ENCODE measurements at regions not wholly inside any gene's neighbourhood (a gene's known extent, or its start where the extent isn't known, plus 50 kb on each side); places are given as distances from the start of the nearest gene placed in this dataset.
"Not testable (repeated sequence)": the region's sequence is repeated elsewhere in the genome, so short reads cannot be mapped to it uniquely, and the experiment has no call there.

DNA sequence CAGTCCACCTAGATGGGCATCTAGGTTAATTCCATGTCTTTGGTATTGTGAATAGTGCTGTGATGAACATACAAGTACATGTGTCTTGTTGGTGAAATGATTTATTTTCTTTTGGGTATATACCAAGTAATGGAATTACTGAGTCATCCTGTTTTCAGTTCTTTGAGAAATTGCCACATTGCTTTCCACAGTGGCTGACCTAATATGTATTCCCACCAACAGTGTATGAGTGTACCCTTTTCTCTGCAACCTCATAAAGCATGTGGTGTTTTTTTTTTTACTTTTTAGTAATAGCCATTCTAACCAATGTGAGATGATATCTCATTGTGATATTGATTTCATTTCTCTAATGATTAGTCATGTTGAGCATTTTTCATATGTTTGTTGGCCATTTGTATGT lies 86.0 kb upstream of the NDN start:
- no peak overlapping the region for H3K9ac ChIP-seq
- peaks cover 0 to 20% (median 2%) of the 10 kb centered on the region in 11 experiments; a peak in 16 of 22 replicates for H3K9me3 ChIP-seq (replicated peaks in 1 of 11)
- H3K4me1 ChIP-seq = no peaks in the 10 kb centered on the region
- no peaks in the 10 kb centered on the region for H3K27me3 ChIP-seq
- no peak overlapping the region for H3K27ac ChIP-seq
- no peak overlapping the region for H3K4me2 ChIP-seq
- no peak for TF ChIP-seq Cebpa-rat (IDR thresholded peaks at IDR 0.05)
- H4K20me1 ChIP-seq = no peaks in the 10 kb centered on the region
- no peak overlapping the region for H3K4me3 ChIP-seq
- H3K36me3 ChIP-seq = no peaks in the 10 kb centered on the region

DNA sequence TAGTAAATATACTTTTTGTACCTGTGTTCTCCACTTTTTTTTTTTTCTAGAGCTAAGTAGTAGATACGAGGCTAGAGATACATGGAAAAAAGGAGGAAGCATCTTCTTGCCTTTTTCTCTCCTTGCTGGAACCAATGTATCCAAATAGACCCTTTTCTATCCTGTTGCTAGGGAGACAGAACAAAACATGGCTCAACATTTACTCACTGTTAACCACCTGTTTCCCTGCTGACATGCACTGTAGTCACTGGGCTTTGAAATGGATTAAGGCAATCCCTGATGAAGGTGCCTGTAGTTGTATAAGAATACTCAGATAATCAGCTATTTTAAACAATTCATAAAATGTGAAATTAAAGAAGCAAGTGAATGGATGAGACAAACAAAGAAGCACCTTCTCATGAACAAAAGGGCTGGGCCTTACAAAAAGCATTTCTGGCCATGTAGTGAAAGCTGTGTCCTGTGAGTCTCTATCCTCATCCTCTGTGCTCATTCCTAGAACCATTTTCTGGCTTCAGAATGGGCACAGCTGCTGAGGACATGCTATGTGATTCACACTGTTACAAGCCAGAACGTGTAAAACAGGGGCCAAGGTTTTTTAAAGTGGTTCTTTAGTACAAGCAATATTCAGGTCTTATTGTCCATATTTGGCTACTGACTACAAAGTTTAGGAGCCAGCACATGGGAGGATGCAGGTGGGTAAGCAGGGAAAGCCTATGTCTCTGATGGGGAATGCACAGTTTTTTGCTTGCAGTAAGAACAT lies 100.4 kb upstream of the NDN start:
- H3K9ac ChIP-seq = no peak overlapping the region
- no peaks in the 10 kb centered on the region for H3K27me3 ChIP-seq
- H4K20me1 ChIP-seq = no peaks in the 10 kb centered on the region
- H3K9me3 ChIP-seq (replicated peaks in 1 of 11) = no peaks in the 10 kb centered on the region
- H3K4me1 ChIP-seq = no peaks in the 10 kb centered on the region
- no peak overlapping the region for H3K4me2 ChIP-seq
- no peak for TF ChIP-seq Cebpa-rat (IDR thresholded peaks at IDR 0.05)
- no peak overlapping the region for H3K4me3 ChIP-seq
- H3K36me3 ChIP-seq = no peaks in the 10 kb centered on the region
- no peak overlapping the region for H3K27ac ChIP-seq

DNA sequence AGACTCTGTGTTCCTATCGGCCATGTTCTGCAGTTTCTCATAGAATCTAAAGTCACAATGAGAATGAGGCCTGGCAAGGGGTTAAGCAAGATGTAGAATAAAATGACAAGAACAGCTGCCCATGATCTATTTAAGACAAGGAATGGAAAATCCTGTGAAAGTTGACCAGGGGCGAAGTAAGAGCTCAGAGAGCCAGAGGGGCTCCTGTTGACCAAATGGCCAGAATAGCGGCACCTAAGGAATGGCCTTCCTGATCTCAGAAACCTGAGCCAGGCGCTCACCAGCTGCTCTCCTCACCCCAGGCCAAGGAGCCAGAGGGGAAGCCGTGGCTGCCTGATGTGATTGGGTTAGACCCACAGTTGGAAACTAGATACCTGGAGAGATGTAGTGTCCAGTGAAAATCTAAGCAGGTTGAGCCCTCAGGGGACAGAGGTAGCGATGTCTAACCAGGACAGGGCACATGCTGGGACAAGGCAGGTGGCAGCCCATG lies 106.1 kb upstream of the NDN start:
- no peak overlapping the region for H3K4me3 ChIP-seq
- H3K4me2 ChIP-seq = no peak overlapping the region
- H3K4me1 ChIP-seq = no peaks in the 10 kb centered on the region
- peaks cover 0 to 8% (median 3%) of the 10 kb centered on the region in 11 experiments; a peak in 6 of 22 replicates for H3K9me3 ChIP-seq (replicated peaks in 1 of 11)
- no peak overlapping the region for H3K27ac ChIP-seq
- no peak overlapping the region for H3K9ac ChIP-seq
- no peaks in the 10 kb centered on the region for H3K27me3 ChIP-seq
- no peak for TF ChIP-seq Cebpa-rat (IDR thresholded peaks at IDR 0.05)
- H4K20me1 ChIP-seq = no peaks in the 10 kb centered on the region
- no peaks in the 10 kb centered on the region for H3K36me3 ChIP-seq

DNA sequence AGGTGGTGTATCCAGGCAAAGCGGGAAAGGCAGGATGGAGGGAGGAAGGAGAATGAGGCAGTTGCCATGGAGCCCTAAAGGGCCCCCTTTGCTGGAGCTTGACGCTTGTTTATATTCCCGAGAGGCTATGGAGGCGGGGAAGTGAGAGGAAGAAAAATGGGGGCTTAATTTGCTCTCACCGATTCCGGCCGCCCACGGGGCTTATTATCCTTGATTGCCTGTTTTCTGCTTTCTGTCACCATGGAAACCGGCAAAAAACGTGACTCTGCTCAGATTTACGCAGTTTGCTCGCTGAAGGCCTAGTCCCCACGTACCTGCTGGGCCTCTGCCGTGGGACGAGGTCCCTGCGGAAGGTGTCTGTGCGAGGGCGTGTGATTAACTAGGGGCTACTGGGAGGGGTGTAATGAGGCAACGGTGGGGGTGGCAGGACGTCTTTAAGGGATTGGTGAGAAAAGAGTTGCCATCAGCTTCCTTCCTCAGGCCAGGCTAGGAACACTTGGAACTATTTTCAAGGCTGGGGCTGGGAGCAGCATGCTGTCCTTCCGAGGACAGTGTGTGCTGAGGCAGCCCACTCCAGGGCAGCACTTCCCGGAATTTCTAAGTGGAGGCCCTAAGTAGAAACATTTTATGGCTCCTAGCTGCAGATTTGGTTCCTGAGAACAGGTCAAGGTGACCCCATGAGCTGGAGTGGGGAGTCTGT lies 110.8 kb upstream of the NDN start:
- no peaks in the 10 kb centered on the region for H3K27me3 ChIP-seq

DNA sequence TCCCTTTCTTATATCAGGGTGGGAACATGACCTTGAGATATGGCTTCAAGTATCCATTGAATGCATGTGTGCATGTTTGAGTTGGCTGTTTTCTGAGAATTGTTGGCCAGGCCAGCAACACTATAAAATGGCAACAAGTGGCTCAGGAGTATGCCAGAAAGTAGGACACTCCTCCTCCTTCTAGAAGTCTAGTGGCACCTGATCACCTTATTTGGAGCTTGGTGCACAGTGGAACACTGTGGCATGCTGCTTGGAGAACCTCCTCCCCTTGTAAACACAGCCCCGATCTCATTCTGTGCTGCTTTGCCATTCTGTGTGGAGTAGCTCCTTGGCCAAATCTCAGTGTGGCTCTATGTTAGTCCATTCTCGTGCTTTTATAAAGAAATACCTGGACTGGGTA lies 114.8 kb upstream of the NDN start:
- H3K9ac ChIP-seq = no peak overlapping the region
- no peak overlapping the region for H3K4me3 ChIP-seq
- H3K36me3 ChIP-seq = no peaks in the 10 kb centered on the region
- H3K27ac ChIP-seq = no peak overlapping the region
- TF ChIP-seq Cebpa-rat (IDR thresholded peaks at IDR 0.05) = no peak
- H3K4me1 ChIP-seq = no peaks in the 10 kb centered on the region
- peaks cover 0 to 20% (median 7%) of the 10 kb centered on the region in 11 experiments; a peak in 11 of 22 replicates for H3K9me3 ChIP-seq (replicated peaks in 1 of 11)
- no peaks in the 10 kb centered on the region for H4K20me1 ChIP-seq
- no peak overlapping the region for H3K4me2 ChIP-seq
- H3K27me3 ChIP-seq = no peaks in the 10 kb centered on the region

More for the DNA sequence above, 110.8 kb upstream of the NDN start:
- no peaks in the 10 kb centered on the region for H4K20me1 ChIP-seq
- no peaks in the 10 kb centered on the region for H3K4me1 ChIP-seq
- no peaks in the 10 kb centered on the region for H3K36me3 ChIP-seq
- no peak overlapping the region for H3K4me3 ChIP-seq
- no peak overlapping the region for H3K4me2 ChIP-seq
- H3K9ac ChIP-seq = no peak overlapping the region
- H3K9me3 ChIP-seq (replicated peaks in 1 of 11) = peaks cover 0 to 20% (median 7%) of the 10 kb centered on the region in 11 experiments; a peak in 11 of 22 replicates
- TF ChIP-seq Cebpa-rat (IDR thresholded peaks at IDR 0.05) = no peak
- no peak overlapping the region for H3K27ac ChIP-seq

DNA sequence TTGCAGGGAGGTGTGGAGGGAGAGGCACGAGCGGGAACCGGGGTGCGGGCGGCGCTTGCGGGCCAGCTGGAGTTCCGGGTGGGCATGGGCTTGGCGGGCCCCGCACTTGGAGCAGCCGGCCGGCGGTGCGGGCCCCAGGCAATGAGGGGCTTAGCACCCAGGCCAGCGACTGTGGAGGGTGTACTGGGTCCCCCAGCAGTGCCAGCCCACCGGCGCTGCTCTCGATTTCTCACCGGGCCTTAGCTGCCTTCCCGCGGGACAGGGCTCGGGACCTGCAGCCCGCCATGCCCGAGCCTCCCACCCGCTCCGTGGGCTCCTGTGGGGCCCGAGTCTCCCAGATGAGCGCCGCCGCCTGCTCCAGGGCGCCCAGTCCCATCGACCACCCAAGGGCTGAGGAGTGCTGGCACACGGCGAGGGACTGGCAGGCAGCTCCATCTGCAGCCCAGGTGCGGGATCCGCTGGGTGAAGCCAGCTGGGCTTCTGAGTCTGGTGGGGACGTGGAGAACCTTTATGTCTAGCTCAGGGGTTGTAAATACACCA lies 115.9 kb upstream of the NDN start:
- H3K36me3 ChIP-seq, H3K27me3 ChIP-seq, H3K27ac ChIP-seq, H3K4me3 ChIP-seq, H3K9ac ChIP-seq, H3K4me2 ChIP-seq, H4K20me1 ChIP-seq, H3K4me1 ChIP-seq: not testable (repeated sequence)
- peaks cover 0 to 18% (median 6%) of the 10 kb centered on the region in 11 experiments; a peak in 10 of 22 replicates for H3K9me3 ChIP-seq (replicated peaks in 1 of 11)

DNA sequence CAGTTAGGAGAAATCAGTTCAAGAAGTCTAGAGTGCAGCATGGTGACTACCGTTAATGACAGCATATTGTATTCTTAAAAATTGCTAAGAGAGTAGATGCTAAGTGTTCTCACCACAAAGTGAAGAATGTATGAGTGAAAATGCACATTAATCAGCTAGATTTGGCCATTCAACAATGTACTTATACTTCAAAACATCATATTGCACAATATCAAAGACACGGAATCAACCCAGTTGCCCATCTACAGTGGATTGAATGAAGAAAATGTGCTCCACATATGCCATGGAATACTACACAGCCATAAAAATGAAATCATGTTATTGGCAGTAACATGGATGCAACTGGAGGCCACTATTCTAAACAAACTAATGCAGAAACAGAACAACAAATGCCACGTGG lies 119.9 kb upstream of the NDN start:
- Histone ChIP-seq H3K9ac (no peak overlapping the region), H3K27ac (no peak overlapping the region), H3K9me3 (replicated peaks in 1 of 11) (peaks cover 0 to 13% (median 4%) of the 10 kb centered on the region in 11 experiments; a peak in 4 of 22 replicates), H3K4me1 (peaks cover 0 to 8% (median 3%) of the 10 kb centered on the region in 10 experiments; a peak in 9 of 20 replicates), H4K20me1 (no peaks in the 10 kb centered on the region), H3K27me3 (no peaks in the 10 kb centered on the region), H3K36me3 (no peaks in the 10 kb centered on the region), H3K4me2 (no peak overlapping the region), H3K4me3 (no peak overlapping the region)
- no peak for TF ChIP-seq Cebpa-rat (IDR thresholded peaks at IDR 0.05)

DNA sequence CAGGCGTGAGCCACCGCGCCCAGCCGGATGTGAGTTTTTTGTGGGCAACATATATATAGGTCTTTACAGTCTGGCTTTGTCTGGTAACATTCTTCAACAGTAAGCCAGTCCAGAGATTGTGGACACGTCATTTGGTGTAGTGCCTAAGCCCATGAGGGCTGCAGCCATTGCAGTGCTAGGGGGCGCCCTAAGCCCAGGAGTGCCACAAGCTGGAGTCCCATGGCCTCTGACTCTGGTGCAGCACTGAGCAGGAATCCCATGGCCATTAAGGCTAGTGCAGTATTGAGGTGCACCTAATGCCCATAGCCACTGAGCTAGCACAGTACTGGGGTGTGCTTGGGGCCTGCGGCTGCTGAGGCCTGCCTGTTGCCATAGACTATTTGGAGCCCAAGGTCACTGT lies 136.4 kb upstream of the NDN start:
- Histone ChIP-seq H3K4me2 (no peak overlapping the region), H3K4me1 (no peaks in the 10 kb centered on the region)

DNA sequence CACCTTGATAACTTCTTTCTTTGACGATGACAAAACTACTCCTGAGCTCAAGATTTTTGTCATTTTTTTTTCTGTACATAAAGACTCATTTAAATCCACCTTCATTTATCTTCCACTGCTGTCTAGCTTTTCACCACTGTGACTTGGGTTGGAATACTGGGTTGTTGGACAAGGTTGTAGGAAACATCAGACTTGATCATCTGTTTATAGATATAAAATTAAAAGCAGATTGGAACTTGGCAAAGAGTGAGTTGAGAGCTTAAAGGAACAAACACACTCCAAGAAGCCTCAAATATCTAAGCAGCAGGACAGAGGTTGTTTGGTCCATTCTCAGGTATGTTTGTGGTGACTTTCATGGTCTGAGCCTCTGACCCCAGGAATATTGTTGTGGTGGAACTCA lies 141.7 kb upstream of the NDN start:
- TF ChIP-seq Cebpa-rat (IDR thresholded peaks at IDR 0.05) = no peak
- Histone ChIP-seq H3K4me2 (no peak overlapping the region), H4K20me1 (no peaks in the 10 kb centered on the region), H3K9me3 (replicated peaks in 1 of 11) (peaks cover 0 to 2% (median 0%) of the 10 kb centered on the region in 11 experiments; a peak in 2 of 22 replicates), H3K4me1 (no peaks in the 10 kb centered on the region), H3K36me3 (no peaks in the 10 kb centered on the region), H3K27me3 (no peaks in the 10 kb centered on the region), H3K4me3 (no peak overlapping the region), H3K27ac (no peak overlapping the region), H3K9ac (no peak overlapping the region)

More for the DNA sequence above, 136.4 kb upstream of the NDN start:
- H3K4me3 ChIP-seq = no peak overlapping the region
- H3K36me3 ChIP-seq = no peaks in the 10 kb centered on the region
- H3K9me3 ChIP-seq (replicated peaks in 1 of 11) = peaks cover 0 to 7% (median 4%) of the 10 kb centered on the region in 11 experiments; a peak in 5 of 22 replicates
- H3K27ac ChIP-seq = no peak overlapping the region
- TF ChIP-seq Cebpa-rat (IDR thresholded peaks at IDR 0.05) = no peak
- no peaks in the 10 kb centered on the region for H3K27me3 ChIP-seq
- no peaks in the 10 kb centered on the region for H4K20me1 ChIP-seq
- no peak overlapping the region for H3K9ac ChIP-seq
